ENCODE measurements at regions not wholly inside any gene's neighbourhood (a gene's known extent, or its start where the extent isn't known, plus 50 kb on each side); places are given as distances from the start of the nearest gene placed in this dataset.

DNA sequence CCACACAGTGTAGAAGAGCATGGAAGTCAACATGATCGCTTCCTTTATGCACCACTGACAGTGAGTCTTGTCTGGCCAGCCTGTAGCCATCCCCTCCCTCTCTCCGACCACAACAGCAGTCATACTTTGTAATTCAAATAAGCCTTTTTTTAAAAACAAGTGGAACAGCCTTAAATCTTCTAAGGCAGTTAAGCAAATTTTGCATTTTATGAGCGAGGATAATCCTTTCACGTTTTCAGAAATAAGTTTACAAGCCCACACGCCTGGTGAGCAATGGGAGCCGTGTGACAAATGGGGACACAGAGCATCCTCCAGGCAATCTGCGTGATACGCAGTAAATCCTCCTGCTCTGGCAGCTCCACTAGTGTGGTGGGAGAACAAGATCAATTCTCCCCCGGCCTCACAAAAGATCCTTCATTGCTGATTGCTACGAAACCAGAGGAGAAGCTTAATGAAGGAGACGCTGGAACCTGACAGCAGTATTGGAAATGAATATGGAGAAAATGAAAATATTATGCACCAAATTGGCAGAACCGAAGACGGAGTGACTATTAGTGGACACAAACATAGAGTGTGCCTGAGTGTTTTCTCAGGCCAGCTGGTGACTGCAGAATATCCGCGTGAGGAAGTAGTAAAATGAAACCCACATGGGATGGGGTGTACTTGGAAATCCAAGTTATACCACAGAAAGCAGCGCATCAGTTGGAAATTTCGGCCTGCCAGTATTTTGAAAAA is 104.2 kb upstream of the CDCA7L start:
- TF ChIP-seq, protein P1, sequence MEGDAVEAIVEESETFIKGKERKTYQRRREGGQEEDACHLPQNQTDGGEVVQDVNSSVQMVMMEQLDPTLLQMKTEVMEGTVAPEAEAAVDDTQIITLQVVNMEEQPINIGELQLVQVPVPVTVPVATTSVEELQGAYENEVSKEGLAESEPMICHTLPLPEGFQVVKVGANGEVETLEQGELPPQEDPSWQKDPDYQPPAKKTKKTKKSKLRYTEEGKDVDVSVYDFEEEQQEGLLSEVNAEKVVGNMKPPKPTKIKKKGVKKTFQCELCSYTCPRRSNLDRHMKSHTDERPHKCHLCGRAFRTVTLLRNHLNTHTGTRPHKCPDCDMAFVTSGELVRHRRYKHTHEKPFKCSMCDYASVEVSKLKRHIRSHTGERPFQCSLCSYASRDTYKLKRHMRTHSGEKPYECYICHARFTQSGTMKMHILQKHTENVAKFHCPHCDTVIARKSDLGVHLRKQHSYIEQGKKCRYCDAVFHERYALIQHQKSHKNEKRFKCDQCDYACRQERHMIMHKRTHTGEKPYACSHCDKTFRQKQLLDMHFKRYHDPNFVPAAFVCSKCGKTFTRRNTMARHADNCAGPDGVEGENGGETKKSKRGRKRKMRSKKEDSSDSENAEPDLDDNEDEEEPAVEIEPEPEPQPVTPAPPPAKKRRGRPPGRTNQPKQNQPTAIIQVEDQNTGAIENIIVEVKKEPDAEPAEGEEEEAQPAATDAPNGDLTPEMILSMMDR (IDR thresholded peaks at IDR 0.05), result no peak
- TF ChIP-seq EP300 (IDR thresholded peaks at IDR 0.05) (no peak), POLR2A (IDR thresholded peaks at IDR 0.05) (no peak), POLR2AphosphoS5 (IDR thresholded peaks at IDR 0.05) (no peak)

All from gastroesophageal sphincter (tissue), 3 donors.